Uterus (tissue), 3 donors: ENCODE measurements at regions not wholly inside any gene's neighbourhood (a gene's known extent, or its start where the extent isn't known, plus 50 kb on each side); places are given as distances from the start of the nearest gene placed in this dataset.

ENCODE experiments used
- DNase-seq, 2 donors: peaks; one replicate each; pipeline ENCODE4 v3.0.0-alpha.2; 2019 to 2020
- H3K27ac ChIP-seq, 2 donors: fragments of 200-600 bp; sonication (generic); 1 replicate in 1 of 2; 2 replicates in 1 of 2; pipeline ENCODE4 v1.5.1; 2016 to 2018
- H3K27me3 ChIP-seq, 2 donors: fragments of 200-600 bp; sonication (generic); one replicate each; pipeline ENCODE4 v1.5.1; 2018 to 2019; ENCODE audit warnings: control low read depth in 1 of 2
- H3K36me3 ChIP-seq, 2 donors: fragments of 200-600 bp; sonication (generic); one replicate each; pipeline ENCODE4 v1.5.1; 2019; ENCODE audit warnings: control low read depth in 1 of 2
- H3K4me1 ChIP-seq, 2 donors: fragments of 200-600 bp; sonication (generic); one replicate each; pipeline ENCODE4 v1.5.1; 2018 to 2019; ENCODE audit warnings: control low read depth in 1 of 2
- H3K4me3 ChIP-seq, 2 donors: fragments of 200-600 bp; sonication (generic); 1 replicate in 1 of 2; 2 replicates in 1 of 2; pipeline ENCODE4 v1.5.1; 2018 to 2019; ENCODE audit warnings: mild to moderate bottlenecking in 1 of 2
- H3K9me3 ChIP-seq, 2 donors: fragments of 200-600 bp; sonication (generic); one replicate each; pipeline ENCODE4 v1.5.1; 2019; ENCODE audit warnings: control low read depth in 1 of 2
- POLR2A ChIP-seq, 2 donors: fragments of 450-650 bp; IDR thresholded peaks; one replicate each; pipeline ENCODE4 v1.6.1; 2016; ENCODE audit warnings: antibody characterized with exemption in 2 of 2, mild to moderate bottlenecking in 1 of 2, moderate library complexity in 1 of 2
- intact Hi-C: fragments of 100-400 bp; cut with DNase I; formaldehyde crosslinking; loops from one replicate; pipeline ENCODE4 v1.15.1; 2023; ENCODE audit warnings: low total_unique reads
- TF ChIP-seq, protein P1 (sequence below), 4 experiments: fragments of 200-600 bp in 2 of 4; fragments of 450-650 bp in 2 of 4; sonication (generic) in 2 of 4; IDR thresholded peaks; one replicate each; pipeline ENCODE4 v1.5.1; 2016 to 2019; ENCODE audit warnings: antibody characterized with exemption in 4 of 4, mild to moderate bottlenecking in 2 of 4, moderate library complexity in 1 of 4
- donor health status: DM: yes; HTN: yes; CAD: no.

DNA sequence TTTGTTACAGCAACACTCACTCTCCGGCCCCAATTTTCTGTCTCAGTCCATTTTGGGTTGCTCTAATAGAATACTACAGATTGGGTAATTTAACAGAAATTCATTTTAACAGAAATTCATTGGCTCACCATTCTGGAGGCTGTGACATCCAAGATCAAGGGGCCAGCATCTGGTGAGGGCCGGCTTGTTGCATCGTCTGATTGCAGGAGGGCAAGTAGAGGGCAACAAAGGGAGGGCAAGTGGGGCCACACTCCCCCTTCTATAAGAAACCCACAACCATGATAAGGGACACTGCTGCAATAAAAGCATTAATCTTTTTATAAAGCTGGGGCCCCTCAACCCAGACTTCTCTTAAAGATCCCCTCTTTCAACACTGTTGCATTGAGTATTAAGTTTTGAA is 260.1 kb upstream of the TMPRSS15 start:
- no peak overlapping the region for H3K27ac ChIP-seq
- intact Hi-C loops, result no loop called here
- H3K9me3 ChIP-seq, result no peaks in the 10 kb centered on the region
- no peaks in the 10 kb centered on the region for H3K36me3 ChIP-seq
- H3K4me1 ChIP-seq, result no peaks in the 10 kb centered on the region
- DNase-seq, result no peak
- TF ChIP-seq, protein P1, sequence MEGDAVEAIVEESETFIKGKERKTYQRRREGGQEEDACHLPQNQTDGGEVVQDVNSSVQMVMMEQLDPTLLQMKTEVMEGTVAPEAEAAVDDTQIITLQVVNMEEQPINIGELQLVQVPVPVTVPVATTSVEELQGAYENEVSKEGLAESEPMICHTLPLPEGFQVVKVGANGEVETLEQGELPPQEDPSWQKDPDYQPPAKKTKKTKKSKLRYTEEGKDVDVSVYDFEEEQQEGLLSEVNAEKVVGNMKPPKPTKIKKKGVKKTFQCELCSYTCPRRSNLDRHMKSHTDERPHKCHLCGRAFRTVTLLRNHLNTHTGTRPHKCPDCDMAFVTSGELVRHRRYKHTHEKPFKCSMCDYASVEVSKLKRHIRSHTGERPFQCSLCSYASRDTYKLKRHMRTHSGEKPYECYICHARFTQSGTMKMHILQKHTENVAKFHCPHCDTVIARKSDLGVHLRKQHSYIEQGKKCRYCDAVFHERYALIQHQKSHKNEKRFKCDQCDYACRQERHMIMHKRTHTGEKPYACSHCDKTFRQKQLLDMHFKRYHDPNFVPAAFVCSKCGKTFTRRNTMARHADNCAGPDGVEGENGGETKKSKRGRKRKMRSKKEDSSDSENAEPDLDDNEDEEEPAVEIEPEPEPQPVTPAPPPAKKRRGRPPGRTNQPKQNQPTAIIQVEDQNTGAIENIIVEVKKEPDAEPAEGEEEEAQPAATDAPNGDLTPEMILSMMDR (IDR thresholded peaks at IDR 0.05), result no peak
- no peak for TF ChIP-seq POLR2A (IDR thresholded peaks at IDR 0.05)
- H3K4me3 ChIP-seq, result no peak overlapping the region
- H3K27me3 ChIP-seq, result no peaks in the 10 kb centered on the region

DNA sequence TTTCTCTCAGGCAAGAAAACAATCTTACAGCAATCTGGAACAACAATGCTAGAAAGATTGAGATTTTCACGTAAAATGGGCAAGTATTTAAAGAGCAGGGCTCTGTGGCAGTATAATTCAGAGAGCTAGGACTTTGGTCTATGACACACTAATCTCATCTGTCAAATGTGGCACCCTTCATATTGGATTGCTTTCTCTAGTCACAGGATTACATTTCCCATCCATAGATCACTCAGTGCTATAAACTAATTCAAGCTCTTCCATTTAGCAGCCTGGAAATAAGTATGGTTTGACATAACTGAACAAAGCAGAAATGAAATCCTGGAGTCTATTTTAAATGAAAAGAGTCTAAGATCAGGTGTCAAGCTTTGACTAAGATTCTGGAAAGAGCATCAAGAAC is 263.1 kb upstream of the TMPRSS15 start:
- intact Hi-C loops, result no loop called here

DNA sequence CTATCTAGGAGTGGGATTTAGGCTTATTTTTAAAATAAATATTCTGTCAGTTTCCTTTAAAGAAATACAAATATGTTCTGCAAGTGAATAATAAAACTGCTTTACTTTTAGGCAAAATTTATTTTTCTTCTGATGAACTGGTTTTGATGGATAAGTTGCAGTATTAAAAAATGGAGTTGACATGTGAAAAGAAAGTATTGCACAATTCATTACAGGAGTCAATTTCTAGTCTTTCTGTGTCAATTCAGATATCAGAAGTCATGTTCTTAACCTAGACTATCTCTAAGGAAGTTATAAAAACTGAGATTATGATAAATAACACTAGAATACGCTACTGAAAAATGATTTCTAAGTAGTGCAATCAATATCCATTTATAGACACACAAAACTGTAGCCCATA is 270.2 kb upstream of the TMPRSS15 start:
- Histone ChIP-seq H3K27ac (no peak overlapping the region), H3K4me1 (no peaks in the 10 kb centered on the region), H3K9me3 (no peaks in the 10 kb centered on the region), H3K27me3 (no peaks in the 10 kb centered on the region), H3K36me3 (no peaks in the 10 kb centered on the region), H3K4me3 (no peak overlapping the region)
- intact Hi-C loops, result no loop called here
- no peak for DNase-seq
- TF ChIP-seq, protein P1 (IDR thresholded peaks at IDR 0.05), result no peak
- no peak for TF ChIP-seq POLR2A (IDR thresholded peaks at IDR 0.05)

More for the DNA sequence above, 263.1 kb upstream of the TMPRSS15 start:
- DNase-seq, result no peak
- Histone ChIP-seq H3K4me3 (no peak overlapping the region), H3K36me3 (no peaks in the 10 kb centered on the region), H3K4me1 (no peaks in the 10 kb centered on the region), H3K27me3 (no peaks in the 10 kb centered on the region), H3K9me3 (no peaks in the 10 kb centered on the region), H3K27ac (no peak overlapping the region)
- TF ChIP-seq, protein P1 (IDR thresholded peaks at IDR 0.05), result no peak
- TF ChIP-seq POLR2A (IDR thresholded peaks at IDR 0.05), result no peak

DNA sequence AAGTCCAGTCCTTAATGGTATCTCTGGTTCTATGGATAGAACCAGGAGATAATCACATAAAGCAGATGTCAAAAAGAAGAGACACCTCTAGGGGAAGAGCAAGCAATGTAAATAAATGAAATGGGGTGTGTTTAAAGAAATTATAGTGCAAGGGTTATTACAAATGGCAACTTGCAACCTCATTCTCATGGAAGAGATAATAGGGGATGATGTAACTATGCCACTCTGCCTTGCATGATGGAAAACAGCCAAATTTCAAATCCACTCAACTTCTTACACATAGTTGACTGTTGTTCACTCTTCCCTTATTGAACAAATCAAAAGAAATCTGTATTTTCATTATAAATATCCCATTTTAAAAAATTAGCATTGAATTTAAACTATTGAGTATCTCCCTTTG is 274.0 kb upstream of the TMPRSS15 start:
- DNase-seq, result no peak
- Histone ChIP-seq H3K4me1 (no peaks in the 10 kb centered on the region), H3K36me3 (no peaks in the 10 kb centered on the region), H3K27ac (no peak overlapping the region), H3K4me3 (no peak overlapping the region), H3K9me3 (no peaks in the 10 kb centered on the region), H3K27me3 (no peaks in the 10 kb centered on the region)
- intact Hi-C loops, result no loop called here
- no peak for TF ChIP-seq POLR2A (IDR thresholded peaks at IDR 0.05)
- TF ChIP-seq, protein P1 (IDR thresholded peaks at IDR 0.05), result no peak

DNA sequence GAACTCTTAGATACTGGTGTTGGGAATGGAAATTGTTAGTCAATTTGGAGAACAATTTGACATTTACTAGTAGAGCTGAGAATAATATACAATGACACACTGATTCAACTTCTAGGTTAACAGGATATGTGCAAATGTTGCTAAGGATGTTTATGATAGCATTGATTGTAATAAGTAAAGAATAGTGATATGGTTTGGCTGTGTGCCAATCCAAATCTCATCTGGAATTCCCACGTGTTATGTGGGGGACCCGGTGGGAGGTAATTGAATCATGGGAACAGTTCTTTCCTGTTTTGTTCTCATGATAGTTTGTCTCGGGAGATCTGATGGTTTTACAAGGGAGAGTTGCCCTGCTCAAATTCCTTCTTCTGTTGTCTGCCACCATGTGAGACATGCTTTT is 302.4 kb upstream of the TMPRSS15 start:
- no peaks in the 10 kb centered on the region for H3K27me3 ChIP-seq
- DNase-seq, result no peak
- intact Hi-C loops, result no loop called here

More for the DNA sequence above, 302.4 kb upstream of the TMPRSS15 start:
- Histone ChIP-seq H3K36me3 (no peaks in the 10 kb centered on the region), H3K4me3 (no peak overlapping the region), H3K4me1 (no peaks in the 10 kb centered on the region), H3K9me3 (no peaks in the 10 kb centered on the region), H3K27ac (no peak overlapping the region)
- no peak for TF ChIP-seq POLR2A (IDR thresholded peaks at IDR 0.05)
- TF ChIP-seq, protein P1 (IDR thresholded peaks at IDR 0.05), result no peak
